Muscle layer of duodenum (tissue), 2 donors: ENCODE measurements at regions not wholly inside any gene's neighbourhood (a gene's known extent, or its start where the extent isn't known, plus 50 kb on each side); places are given as distances from the start of the nearest gene placed in this dataset.
"Not testable (repeated sequence)": the region's sequence is repeated elsewhere in the genome, so short reads cannot be mapped to it uniquely, and the experiment has no call there.

Source experiments
- H3K27ac ChIP-seq: one replicate; pipeline ENCODE4 v1.7.0; 2013; ENCODE audit warnings: mild to moderate bottlenecking, low read length
- H3K27me3 ChIP-seq: one replicate; pipeline ENCODE4 v1.7.0; 2013; ENCODE audit warnings: low read depth, mild to moderate bottlenecking, control low read depth, low read length
- H3K36me3 ChIP-seq, 2 donors: one replicate each; pipeline ENCODE4 v1.7.0; 2013; ENCODE audit warnings: low read length in 2 of 2, control low read depth in 1 of 2, mild to moderate bottlenecking in 1 of 2; ENCODE audit not compliant: insufficient read depth in 2 of 2, control insufficient read depth in 1 of 2
- H3K4me1 ChIP-seq, 2 donors: one replicate each; pipeline ENCODE4 v1.7.0; 2013; ENCODE audit warnings: low read length in 2 of 2, mild to moderate bottlenecking in 2 of 2, control low read depth in 1 of 2, moderate library complexity in 1 of 2; ENCODE audit not compliant: insufficient read depth in 2 of 2, control insufficient read depth in 1 of 2
- H3K4me3 ChIP-seq, 2 donors: one replicate each; pipeline ENCODE4 v1.7.0; 2013; ENCODE audit warnings: low read length in 2 of 2, low read depth in 1 of 2, mild to moderate bottlenecking in 1 of 2
- H3K9me3 ChIP-seq, 2 donors: one replicate each; pipeline ENCODE4 v1.7.0; 2013; ENCODE audit warnings: low read length in 2 of 2, control low read depth in 1 of 2, mild to moderate bottlenecking in 1 of 2; ENCODE audit not compliant: control insufficient read depth in 1 of 2
- donor health status: healthy.

DNA sequence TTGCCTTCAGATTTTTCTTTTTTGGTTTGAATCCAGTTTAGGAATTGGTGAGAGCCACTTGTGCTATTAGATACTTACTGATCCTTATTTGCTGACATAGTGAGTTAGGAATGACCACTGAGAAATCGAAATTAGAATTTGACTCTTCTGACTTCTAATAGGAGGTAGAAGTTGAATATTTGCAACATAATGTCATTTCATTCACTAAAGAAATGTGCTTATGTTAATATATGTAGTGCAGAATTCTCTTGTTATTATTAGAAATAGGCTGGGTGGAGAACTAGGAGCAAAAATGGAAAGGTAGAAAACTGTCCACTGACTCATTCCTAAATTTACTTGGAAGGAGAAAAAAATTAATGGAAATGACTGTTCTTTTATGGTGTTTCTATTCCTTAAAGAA, 538.2 kb upstream of the SGO1 start:
- no peaks in the 10 kb centered on the region for H3K4me1 ChIP-seq
- no peaks in the 10 kb centered on the region for H3K9me3 ChIP-seq
- H3K27ac ChIP-seq, result no peak overlapping the region
- no peak overlapping the region for H3K4me3 ChIP-seq
- no peaks in the 10 kb centered on the region for H3K36me3 ChIP-seq
- H3K27me3 ChIP-seq, result no peaks in the 10 kb centered on the region

DNA sequence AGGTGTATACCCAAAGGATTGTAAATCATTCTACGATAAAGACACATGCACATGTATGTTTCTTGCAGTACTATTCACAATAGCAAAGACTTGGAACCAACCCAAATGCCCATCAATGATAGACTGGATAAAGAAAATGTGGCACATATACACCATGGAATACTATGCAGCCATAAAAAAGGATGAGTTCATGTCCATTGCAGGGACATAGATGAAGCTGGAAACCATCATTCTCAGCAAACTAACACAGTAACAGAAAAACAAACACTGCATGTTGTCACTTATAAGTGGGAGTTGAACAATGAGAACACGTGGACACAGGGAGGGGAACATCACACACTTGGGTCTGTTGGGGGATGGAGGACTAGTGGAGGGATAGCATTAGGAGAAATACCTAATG, 530.4 kb upstream of the SGO1 start:
- not testable (repeated sequence) for H3K27ac ChIP-seq, H3K27me3 ChIP-seq, H3K9me3 ChIP-seq, H3K4me3 ChIP-seq, H3K4me1 ChIP-seq, H3K36me3 ChIP-seq

DNA sequence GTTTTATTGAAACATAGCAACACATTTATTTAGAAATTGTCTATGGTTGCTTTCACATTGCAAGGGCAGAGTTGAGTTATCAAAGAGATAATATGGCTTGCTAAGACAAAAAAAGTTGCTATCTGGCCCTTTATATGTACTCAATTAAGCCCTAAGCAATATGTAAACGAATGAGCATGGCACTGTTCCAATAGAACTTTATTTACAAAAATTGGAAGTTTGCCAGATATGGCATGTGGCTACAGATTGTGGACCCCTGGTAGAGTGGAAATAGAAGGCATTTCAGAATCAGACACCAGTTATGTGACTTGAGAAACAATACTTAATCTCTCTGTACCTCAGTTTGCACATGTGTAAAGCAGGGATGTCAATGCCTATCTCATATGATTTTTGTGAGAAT, 515.6 kb upstream of the SGO1 start:
- H3K27ac ChIP-seq, result no peak overlapping the region
- no peaks in the 10 kb centered on the region for H3K4me1 ChIP-seq
- H3K9me3 ChIP-seq, result no peaks in the 10 kb centered on the region
- no peaks in the 10 kb centered on the region for H3K36me3 ChIP-seq
- H3K4me3 ChIP-seq, result no peak overlapping the region
- H3K27me3 ChIP-seq, result no peaks in the 10 kb centered on the region

DNA sequence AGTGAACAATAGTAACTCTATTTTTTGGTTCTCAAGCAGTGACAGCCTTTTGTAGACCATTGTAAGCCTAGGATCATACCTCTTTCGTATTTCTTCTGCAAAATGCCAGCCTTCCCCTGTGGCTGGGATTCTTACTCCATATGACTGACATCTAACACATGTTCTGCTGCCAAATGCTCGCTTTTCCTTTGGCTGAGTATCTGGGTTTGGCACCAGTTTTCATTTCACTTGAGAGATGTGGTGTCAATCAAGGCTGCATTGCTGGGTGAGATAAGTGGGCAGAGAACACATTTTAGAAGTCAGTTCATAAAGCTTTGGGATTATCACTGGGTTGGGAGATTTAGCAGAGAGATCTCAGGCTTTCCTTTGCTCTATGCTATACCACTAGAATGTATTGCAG, 514.7 kb upstream of the SGO1 start:
- Histone ChIP-seq H3K4me1 (no peaks in the 10 kb centered on the region), H3K36me3 (no peaks in the 10 kb centered on the region), H3K4me3 (no peak overlapping the region), H3K27me3 (no peaks in the 10 kb centered on the region), H3K9me3 (no peaks in the 10 kb centered on the region), H3K27ac (no peak overlapping the region)

DNA sequence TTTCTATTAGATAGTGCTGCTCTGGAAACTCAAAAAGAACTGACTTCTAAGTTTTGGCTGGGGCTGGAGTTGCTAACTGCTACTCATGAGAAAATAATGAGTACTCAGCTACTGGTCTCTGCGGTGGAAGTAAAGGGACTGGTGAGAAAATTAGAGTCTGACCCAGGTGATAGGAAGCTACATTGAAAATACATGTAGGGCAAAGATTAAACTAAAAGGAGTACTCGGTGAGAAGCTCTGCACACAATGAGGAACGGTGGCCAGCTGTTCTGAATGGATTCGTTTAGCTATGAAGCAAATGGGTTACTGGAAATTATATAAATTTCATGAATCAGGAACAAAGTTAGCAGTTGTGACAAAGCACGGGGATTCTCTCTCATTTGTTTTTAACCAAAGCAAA, 512.9 kb upstream of the SGO1 start:
- no peaks in the 10 kb centered on the region for H3K27me3 ChIP-seq
- H3K27ac ChIP-seq, result no peak overlapping the region

DNA sequence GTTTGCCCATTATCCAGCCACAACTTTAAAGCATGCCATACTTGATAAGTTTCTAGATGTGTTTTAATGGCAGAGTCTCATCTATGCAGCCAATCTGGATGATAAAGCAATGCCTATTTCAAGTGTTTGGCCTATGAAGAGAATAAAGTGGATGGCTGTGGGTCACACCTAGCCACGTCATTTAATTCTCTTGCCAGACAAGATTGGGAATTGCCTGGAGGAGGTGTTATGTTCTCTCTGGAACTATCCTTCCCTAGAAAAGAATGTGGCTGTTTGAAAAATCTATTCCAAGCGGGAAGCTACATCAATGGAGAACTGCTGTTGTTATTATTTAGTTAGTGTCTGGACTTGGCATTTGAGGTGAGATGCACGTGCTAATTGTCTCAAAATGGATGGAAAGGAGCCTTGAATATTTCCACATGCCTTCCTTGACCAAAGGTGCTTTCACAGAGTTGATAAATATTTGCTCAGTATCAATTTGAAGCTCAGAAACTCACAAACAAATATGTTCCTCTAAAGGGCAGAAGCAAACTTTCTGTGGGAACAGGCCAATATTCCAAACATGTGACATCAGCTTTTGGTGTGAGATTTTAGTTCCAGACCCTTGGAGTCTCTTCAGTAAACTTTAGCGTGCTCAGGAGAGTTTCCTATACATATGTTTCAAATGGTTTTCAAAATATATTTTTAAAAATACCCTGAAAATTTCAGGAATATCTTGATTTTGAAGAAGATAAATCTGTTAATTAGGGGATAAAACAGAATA, 510.6 kb upstream of the SGO1 start:
- Histone ChIP-seq H3K9me3 (no peaks in the 10 kb centered on the region), H3K36me3 (no peaks in the 10 kb centered on the region), H3K4me1 (no peaks in the 10 kb centered on the region), H3K27ac (no peak overlapping the region), H3K27me3 (no peaks in the 10 kb centered on the region), H3K4me3 (no peak overlapping the region)

More for the DNA sequence above, 512.9 kb upstream of the SGO1 start:
- Histone ChIP-seq H3K9me3 (no peaks in the 10 kb centered on the region), H3K4me1 (no peaks in the 10 kb centered on the region), H3K4me3 (no peak overlapping the region), H3K36me3 (no peaks in the 10 kb centered on the region)

DNA sequence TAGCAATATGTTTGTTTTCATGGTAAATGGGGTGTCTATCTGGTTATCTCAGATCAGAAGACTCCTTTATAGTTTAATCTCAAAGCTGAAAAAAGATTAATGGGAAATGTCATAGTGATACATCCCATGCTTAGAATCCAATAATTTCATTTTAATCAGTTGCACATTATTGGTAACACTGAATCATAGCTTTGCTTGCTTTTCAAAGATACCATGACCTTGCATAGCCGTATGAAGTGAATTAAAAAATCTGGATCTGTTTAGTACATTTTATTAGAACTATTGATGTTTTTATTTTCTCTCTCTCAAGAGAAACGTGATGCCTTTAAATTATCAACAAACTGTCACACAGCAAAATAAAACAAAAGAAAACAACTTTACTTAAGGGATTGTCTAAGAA, 506.7 kb upstream of the SGO1 start:
- no peaks in the 10 kb centered on the region for H3K4me1 ChIP-seq

DNA sequence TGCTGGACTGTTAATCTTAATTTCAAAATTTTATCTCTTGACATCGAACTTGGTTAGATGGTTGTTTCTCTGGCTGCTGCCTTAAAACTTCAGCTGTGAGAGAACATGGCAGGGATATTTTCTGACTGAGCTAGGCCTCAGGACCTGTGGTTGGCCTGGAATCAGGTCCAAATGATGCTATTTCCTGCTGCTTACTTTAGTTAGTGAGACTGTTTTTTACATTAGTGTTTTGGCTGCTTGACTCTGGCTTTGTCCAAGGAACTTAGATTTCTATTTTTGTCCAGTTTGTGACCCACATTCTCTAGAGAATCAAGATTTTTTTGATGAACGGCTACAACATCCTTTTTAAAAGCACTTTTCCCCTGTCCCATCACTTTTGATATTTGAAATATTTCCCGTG, 497.9 kb upstream of the SGO1 start:
- Histone ChIP-seq H3K27ac (no peak overlapping the region), H3K36me3 (no peaks in the 10 kb centered on the region), H3K27me3 (no peaks in the 10 kb centered on the region), H3K4me3 (no peak overlapping the region), H3K9me3 (peaks cover 0 to 4% of the 10 kb centered on the region in 2 donors), H3K4me1 (no peaks in the 10 kb centered on the region)

More for the DNA sequence above, 506.7 kb upstream of the SGO1 start:
- H3K36me3 ChIP-seq, result no peaks in the 10 kb centered on the region
- H3K4me3 ChIP-seq, result no peak overlapping the region
- H3K27ac ChIP-seq, result no peak overlapping the region
- no peaks in the 10 kb centered on the region for H3K27me3 ChIP-seq
- H3K9me3 ChIP-seq, result no peaks in the 10 kb centered on the region

DNA sequence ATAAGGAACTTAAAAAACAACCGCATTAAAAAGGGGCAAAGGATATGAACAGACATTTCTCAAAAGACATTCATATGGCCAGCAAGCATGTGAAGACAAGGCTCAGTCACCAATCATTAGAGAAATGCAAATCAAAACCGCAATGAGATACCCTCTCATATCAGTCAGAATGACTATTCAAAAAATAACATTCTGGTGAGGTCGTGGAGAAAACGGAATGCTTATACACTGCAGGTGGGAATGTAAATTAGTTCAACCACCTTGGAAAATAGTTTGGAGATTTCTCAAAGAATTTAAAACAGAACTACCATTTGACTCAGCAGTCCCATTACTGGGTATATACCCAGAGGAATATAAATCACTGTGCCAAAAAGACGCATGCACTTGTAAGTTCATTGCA, 496.6 kb upstream of the SGO1 start:
- Histone ChIP-seq H3K9me3 (peaks cover 0 to 4% of the 10 kb centered on the region in 2 donors), H3K27ac (no peak overlapping the region), H3K4me1 (no peaks in the 10 kb centered on the region), H3K27me3 (no peaks in the 10 kb centered on the region), H3K4me3 (no peak overlapping the region), H3K36me3 (no peaks in the 10 kb centered on the region)

DNA sequence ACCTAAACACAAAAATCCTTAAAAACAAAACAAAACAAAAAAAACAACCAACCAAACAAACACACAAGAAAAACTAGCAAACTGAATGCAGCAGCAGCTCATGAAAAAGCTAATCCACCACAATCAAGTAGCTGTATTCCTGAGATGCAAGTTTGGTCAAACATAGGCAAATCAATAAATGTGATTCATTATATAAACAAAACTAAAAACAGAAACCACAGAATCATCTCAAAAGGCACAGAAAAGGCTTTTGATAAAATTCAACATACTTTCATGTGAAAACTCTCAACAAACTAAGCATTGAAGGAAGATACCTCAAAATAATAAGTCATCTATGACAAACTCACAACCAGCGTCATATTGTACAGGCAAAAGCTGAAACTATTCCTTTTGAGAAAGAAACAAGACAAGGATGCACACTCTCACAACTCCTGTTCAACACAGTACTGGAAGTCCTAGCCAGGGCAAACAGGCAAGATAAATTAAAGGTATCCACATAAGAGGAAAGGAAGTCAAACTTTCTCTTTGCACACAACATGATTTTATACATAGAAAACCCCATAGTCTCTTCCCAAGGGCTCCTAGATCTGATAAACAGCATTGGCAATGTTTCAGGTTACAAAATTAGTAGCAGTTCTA, 495.1 kb upstream of the SGO1 start:
- Histone ChIP-seq H3K27ac (no peak overlapping the region), H3K9me3 (peaks cover 0 to 1% of the 10 kb centered on the region in 2 donors)

DNA sequence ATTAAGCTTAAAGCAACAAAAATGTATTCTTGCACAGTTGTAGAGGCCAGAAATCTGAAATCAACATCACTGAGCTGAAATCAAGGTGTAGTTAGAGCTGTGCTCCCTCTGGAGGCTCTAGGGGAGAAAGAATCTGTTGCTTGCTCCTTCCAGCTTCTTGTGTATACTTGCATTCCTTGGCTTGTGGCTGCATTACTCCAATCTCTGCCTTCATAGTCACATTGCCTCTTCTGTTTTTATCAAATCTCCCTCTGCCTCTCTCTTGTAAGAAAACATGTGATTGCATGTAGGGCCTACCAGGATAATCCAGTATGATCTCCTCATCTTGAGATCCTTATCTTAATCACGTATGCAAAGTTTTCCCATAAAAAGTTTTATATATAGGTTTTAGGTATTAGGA, 487.9 kb upstream of the SGO1 start:
- peaks cover 5 to 10% of the 10 kb centered on the region in 2 donors for H3K9me3 ChIP-seq
- peaks cover 0 to 5% of the 10 kb centered on the region in 2 donors for H3K4me1 ChIP-seq
- H3K27me3 ChIP-seq, result no peaks in the 10 kb centered on the region
- no peaks in the 10 kb centered on the region for H3K36me3 ChIP-seq
- no peak overlapping the region for H3K27ac ChIP-seq
- no peak overlapping the region for H3K4me3 ChIP-seq

More for the DNA sequence above, 495.1 kb upstream of the SGO1 start:
- Histone ChIP-seq H3K27me3 (no peaks in the 10 kb centered on the region), H3K36me3 (no peaks in the 10 kb centered on the region), H3K4me1 (no peaks in the 10 kb centered on the region), H3K4me3 (no peak overlapping the region)

DNA sequence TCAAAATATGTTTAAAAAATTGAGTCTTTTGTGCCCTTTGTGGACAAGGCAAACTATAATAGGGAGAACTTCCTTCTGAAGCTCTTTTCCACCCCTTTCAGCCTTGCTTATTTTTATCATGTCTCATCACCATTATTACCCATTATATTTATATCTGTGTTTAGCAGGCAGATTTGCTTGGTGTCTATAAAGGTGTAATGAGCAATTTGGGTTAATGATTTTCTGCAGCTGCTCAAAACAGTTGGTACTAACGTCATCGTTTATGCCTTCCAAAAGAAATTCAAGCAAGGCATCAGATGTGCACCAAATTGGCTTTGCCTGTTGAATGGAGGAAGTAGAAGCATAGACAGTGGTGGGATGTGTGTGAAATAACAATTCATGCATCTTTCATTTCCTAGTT, 483.7 kb upstream of the SGO1 start:
- H3K36me3 ChIP-seq, result no peaks in the 10 kb centered on the region
- peaks cover 0 to 10% of the 10 kb centered on the region in 2 donors for H3K4me1 ChIP-seq
- no peak overlapping the region for H3K27ac ChIP-seq

More for the DNA sequence above, 483.7 kb upstream of the SGO1 start:
- Histone ChIP-seq H3K9me3 (peaks cover 4 to 5% of the 10 kb centered on the region in 2 donors), H3K27me3 (no peaks in the 10 kb centered on the region), H3K4me3 (no peak overlapping the region)
